ENCODE measurements at regions not wholly inside any gene's neighbourhood (a gene's known extent, or its start where the extent isn't known, plus 50 kb on each side); places are given as distances from the start of the nearest gene placed in this dataset.

DNA sequence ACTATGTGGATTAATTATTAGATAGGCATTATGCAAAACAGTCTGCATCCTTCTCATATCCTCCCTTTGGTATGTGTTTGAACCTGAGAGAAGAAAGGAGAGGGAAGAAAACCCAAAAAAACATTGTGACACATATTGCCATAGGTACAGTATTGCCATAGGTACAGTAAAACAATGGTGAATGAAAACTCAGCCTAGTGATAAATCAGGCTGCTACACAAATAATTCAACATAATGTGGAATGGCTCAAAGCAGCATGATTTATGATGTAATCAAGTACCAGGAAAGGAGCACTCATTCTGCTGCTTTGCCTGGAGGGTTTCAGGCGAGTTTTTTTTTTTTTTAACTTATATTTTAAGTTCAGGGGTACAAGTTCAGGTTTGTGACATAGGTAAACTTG lies 213.9 kb upstream of the LYPLAL1 start:
- no peak for TF ChIP-seq CTCF (conservative IDR thresholded peaks at IDR 0.05; ENCODE audit: low read depth, low read length)
- no peak overlapping the region for H3K4me3 ChIP-seq (ENCODE audit: low read length)
- DNase-seq (ENCODE audit: low read depth) = no peak

DNA sequence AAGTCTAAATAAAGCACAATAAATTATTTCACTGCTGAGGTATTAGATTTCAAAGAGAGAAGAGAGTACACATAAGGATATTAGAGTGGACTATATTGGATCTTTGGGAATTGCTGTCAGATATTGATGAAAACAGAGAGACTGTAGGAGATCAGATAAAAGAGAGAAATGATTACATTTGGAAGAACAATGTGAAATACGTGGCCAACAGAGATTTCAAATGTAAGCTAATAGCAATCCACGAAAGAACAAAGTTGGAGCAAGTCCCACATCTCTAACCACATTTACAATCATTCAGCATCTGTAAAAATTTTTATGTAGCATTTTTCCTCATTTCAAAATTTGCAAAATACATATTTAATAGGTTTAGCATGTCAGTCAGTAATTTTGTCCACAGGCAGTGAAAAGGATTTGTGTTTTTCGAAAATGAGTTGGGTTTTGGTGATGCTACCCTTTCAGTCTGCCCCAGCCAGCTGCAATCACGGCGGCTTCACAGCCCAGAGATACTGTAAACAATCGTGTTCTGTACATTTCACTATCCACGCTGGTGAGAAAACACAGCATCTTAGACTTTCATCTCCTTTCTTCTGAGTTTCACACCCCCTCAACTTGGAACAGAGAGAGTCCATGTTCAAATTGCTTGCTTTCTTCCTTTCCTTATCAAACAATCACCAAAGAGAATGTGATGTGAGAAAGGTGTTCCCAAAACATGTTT lies 209.1 kb upstream of the LYPLAL1 start:
- no peak for DNase-seq (ENCODE audit: low read depth)
- no peak overlapping the region for H3K4me3 ChIP-seq (ENCODE audit: low read length)
- no peak for TF ChIP-seq CTCF (conservative IDR thresholded peaks at IDR 0.05; ENCODE audit: low read depth, low read length)

GRCh38 chr1:218965821-218966220 lies 207.9 kb upstream of the LYPLAL1 start:
- H3K4me3 ChIP-seq (ENCODE audit: low read length) = no peak overlapping the region
- no peak for TF ChIP-seq CTCF (conservative IDR thresholded peaks at IDR 0.05; ENCODE audit: low read depth, low read length)
- no peak for DNase-seq (ENCODE audit: low read depth)

GRCh38 chr1:218967254-218967653 lies 206.4 kb upstream of the LYPLAL1 start:
- TF ChIP-seq CTCF (conservative IDR thresholded peaks at IDR 0.05; ENCODE audit: low read depth, low read length) = no peak
- DNase-seq (ENCODE audit: low read depth) = no peak
- H3K4me3 ChIP-seq (ENCODE audit: low read length) = no peak overlapping the region

GRCh38 chr1:218967836-218968235 lies 205.8 kb upstream of the LYPLAL1 start:
- no peak for TF ChIP-seq CTCF (conservative IDR thresholded peaks at IDR 0.05; ENCODE audit: low read depth, low read length)
- no peak overlapping the region for H3K4me3 ChIP-seq (ENCODE audit: low read length)
- peak; percentile 62 for DNase-seq (ENCODE audit: low read depth)

DNA sequence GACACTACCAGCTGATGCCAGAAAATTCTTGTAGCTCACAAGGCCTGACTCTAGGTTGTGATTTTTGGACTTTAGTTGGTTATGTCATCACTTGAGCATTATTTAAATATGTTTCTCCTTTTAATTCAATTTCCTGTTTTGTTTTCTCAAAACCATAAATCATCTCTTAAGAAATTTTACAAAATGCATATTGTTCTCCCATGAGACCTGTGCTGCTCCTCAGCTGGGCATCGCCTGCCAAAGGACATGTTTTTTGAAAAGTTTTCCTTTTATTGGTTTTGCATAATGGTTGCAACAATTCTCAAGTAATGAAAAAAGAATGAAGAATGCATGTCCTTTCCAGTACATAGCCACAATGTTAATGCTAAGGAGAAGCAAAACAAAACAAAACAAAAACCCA lies 204.7 kb upstream of the LYPLAL1 start:
- no peak for TF ChIP-seq CTCF (conservative IDR thresholded peaks at IDR 0.05; ENCODE audit: low read depth, low read length)
- DNase-seq (ENCODE audit: low read depth) = no peak
- H3K4me3 ChIP-seq (ENCODE audit: low read length) = no peak overlapping the region

DNA sequence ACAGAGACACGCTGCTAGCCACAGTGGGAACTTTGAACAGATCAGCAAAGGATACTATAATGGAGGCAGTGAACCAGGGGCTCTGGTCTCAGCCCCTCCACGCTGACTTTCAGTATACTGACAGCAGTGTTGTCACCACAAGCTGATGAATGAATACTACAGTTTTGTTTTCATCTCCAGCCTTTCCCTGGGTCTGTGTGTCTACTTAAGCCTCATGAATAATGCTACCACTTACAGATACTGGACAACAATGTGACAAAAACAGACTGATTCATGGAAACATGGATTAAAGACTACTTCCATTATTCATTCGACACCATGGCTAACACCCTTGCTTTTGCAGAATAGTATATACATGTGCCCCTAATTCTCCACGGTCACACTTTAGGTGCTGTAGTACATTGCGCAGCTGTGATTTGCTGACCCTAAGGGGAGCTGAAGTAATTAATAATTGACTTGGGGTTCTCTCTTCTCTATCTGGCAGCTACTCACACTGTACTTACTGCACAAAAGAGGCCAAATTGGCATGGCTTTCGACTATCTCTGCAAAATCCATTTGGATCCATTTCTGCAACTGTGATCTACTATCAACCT lies 203.2 kb upstream of the LYPLAL1 start:
- DNase-seq (ENCODE audit: low read depth) = no peak
- H3K4me3 ChIP-seq (ENCODE audit: low read length) = no peak overlapping the region
- no peak for TF ChIP-seq CTCF (conservative IDR thresholded peaks at IDR 0.05; ENCODE audit: low read depth, low read length)
